Lung (tissue), 11 donors: ENCODE measurements at regions not wholly inside any gene's neighbourhood (a gene's known extent, or its start where the extent isn't known, plus 50 kb on each side); places are given as distances from the start of the nearest gene placed in this dataset.

Source experiments
- ATAC-seq: fragments of 200-7000 bp; cut with Tn5 transposase; one replicate; pipeline ENCODE4 v1.9.1; 2020; ENCODE audit warnings: moderate number of reproducible peaks; ENCODE audit not compliant: insufficient read depth, low FRiP score
- DNase-seq, 3 donors: peaks; one replicate each; pipeline ENCODE4 v3.0.0-alpha.2; 2013 to 2017
- H3K27ac ChIP-seq, 2 donors: one replicate each; pipeline ENCODE4 v1.5.1; 2013; ENCODE audit warnings: mild to moderate bottlenecking in 2 of 2, moderate library complexity in 2 of 2, control low read depth in 1 of 2, inconsistent platforms in 1 of 2, low read depth in 1 of 2, low read length in 1 of 2
- H3K27me3 ChIP-seq, 3 donors: one replicate each; pipeline ENCODE4 v1.5.1; 2013; ENCODE audit warnings: low read length in 2 of 3; ENCODE audit not compliant: control insufficient read depth in 3 of 3, insufficient read depth in 3 of 3
- H3K36me3 ChIP-seq, 4 donors: one replicate each; pipeline ENCODE4 v1.5.1; 2013; ENCODE audit warnings: low read length in 4 of 4, mild to moderate bottlenecking in 1 of 4, moderate library complexity in 1 of 4; ENCODE audit not compliant: control insufficient read depth in 4 of 4, insufficient read depth in 4 of 4
- H3K4me1 ChIP-seq, 5 donors: one replicate each; pipeline ENCODE4 v1.5.1; 2013; ENCODE audit warnings: low read length in 5 of 5, mild to moderate bottlenecking in 2 of 5, moderate library complexity in 1 of 5; ENCODE audit not compliant: control insufficient read depth in 5 of 5, insufficient read depth in 5 of 5
- H3K4me3 ChIP-seq: one replicate; pipeline ENCODE4 v1.5.1; 2013; ENCODE audit warnings: mild to moderate bottlenecking, control low read depth, moderate library complexity
- H3K9ac ChIP-seq, 2 donors: one replicate each; pipeline ENCODE4 v1.5.1; 2013; ENCODE audit warnings: low read length in 2 of 2, control low read depth in 1 of 2; ENCODE audit not compliant: insufficient read depth in 1 of 2
- H3K9me3 ChIP-seq, 4 donors: one replicate each; pipeline ENCODE4 v1.5.1; 2013; ENCODE audit warnings: low read length in 3 of 4, mild to moderate bottlenecking in 1 of 4, moderate library complexity in 1 of 4; ENCODE audit not compliant: control insufficient read depth in 4 of 4, insufficient read depth in 3 of 4
- WGBS, 2 donors: extraction: QIAGEN DNeasy Blood & Tissue Kit; methylation state at CpG; one replicate each; pipeline ENCODE4 v1.1.7; 2013; 5-methylcytosine and 5-hydroxymethylcytosine counted together
- TF ChIP-seq, protein P1 (sequence below): IDR thresholded peaks from 2 replicates; pipeline ENCODE4 v1.5.1; 2012; ENCODE audit warnings: mild to moderate bottlenecking; ENCODE audit errors: control extremely low read depth, extremely low read depth
- donor health status: control.
- donor health status: control.
- donor health status: Bipolar disorder and iron deficiency.
- donor health status: healthy.
- donor health status: DM: yes; HTN: yes; CAD: no.

DNA sequence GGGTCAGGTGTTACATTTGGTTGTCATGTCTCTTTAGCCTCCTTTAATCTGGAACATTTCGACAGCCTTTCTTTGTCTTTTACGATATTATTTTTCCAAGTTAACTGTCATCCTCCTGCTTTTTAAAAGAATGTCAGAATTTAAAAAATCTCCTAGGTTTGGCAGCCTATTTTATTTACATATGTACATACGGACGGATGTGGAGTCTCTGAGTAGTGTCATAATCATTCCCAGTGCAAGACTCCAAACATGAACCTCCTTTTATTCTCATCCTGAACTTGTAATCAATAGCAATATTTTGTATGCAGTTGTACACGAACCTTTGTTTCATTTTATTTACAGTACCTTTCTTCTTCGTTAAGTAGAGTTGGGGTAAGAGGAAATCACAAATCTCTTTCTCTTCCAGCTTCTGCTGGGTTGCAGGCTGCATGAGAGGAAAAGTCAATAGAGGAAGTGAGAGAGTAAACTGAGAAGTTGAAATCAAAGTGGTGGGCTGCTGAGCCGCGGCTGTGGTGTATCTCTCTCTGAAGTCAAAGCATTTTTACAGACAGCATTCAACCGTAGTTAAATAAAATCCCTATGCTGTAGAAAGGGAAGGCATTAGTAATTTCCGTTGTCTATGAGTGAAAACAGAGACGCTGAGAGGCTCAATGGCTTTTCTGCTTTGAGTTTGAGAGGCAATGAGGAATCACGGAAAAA lies 53.9 kb upstream of the RPS6KA3 start:
- H3K9ac ChIP-seq = no peak overlapping the region
- no peaks in the 10 kb centered on the region for H3K36me3 ChIP-seq
- ATAC-seq (no peak), DNase-seq (peak in 2 of 3 donors; percentile 40 to 59)
- H3K9me3 ChIP-seq = peaks cover 0 to 4% (median 0%) of the 10 kb centered on the region in 4 donors
- H3K4me3 ChIP-seq = no peak overlapping the region
- no peaks in the 10 kb centered on the region for H3K4me1 ChIP-seq
- 15 to 36% methylated on average over 12 of the region's 12 CpGs for WGBS, 2 donors
- H3K27me3 ChIP-seq = peaks cover 0 to 52% (median 17%) of the 10 kb centered on the region in 3 donors
- H3K27ac ChIP-seq = no peak overlapping the region
- TF ChIP-seq, protein P1, sequence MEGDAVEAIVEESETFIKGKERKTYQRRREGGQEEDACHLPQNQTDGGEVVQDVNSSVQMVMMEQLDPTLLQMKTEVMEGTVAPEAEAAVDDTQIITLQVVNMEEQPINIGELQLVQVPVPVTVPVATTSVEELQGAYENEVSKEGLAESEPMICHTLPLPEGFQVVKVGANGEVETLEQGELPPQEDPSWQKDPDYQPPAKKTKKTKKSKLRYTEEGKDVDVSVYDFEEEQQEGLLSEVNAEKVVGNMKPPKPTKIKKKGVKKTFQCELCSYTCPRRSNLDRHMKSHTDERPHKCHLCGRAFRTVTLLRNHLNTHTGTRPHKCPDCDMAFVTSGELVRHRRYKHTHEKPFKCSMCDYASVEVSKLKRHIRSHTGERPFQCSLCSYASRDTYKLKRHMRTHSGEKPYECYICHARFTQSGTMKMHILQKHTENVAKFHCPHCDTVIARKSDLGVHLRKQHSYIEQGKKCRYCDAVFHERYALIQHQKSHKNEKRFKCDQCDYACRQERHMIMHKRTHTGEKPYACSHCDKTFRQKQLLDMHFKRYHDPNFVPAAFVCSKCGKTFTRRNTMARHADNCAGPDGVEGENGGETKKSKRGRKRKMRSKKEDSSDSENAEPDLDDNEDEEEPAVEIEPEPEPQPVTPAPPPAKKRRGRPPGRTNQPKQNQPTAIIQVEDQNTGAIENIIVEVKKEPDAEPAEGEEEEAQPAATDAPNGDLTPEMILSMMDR = no peak

DNA sequence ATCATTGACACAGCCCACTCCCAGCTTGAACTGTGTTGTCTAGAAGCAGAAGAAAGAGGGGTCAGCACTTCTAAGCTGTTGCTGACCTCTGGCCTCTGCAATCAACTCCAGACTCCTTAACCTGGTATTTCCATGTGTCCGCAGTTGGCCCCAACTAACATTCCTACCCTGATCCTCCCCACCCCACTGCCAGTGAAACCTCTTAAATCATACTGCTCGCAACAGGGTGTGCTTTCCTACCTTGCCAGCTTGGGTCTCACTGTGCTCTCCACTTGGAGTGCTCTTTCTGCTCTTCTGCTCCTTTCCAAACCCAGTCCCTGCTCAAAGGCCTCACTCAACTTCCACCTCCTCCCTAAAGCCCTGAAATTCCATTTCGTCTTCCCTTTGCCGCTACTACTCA lies 52.3 kb upstream of the RPS6KA3 start:
- DNase-seq = no peak
- no peak overlapping the region for H3K4me3 ChIP-seq
- H3K36me3 ChIP-seq = no peaks in the 10 kb centered on the region
- TF ChIP-seq, protein P1 = no peak
- no peaks in the 10 kb centered on the region for H3K4me1 ChIP-seq
- peaks cover 0 to 55% (median 15%) of the 10 kb centered on the region in 3 donors for H3K27me3 ChIP-seq
- 79 to 91% methylated on average over 4 of the region's 4 CpGs for WGBS, 2 donors
- ATAC-seq = no peak
- no peak overlapping the region for H3K27ac ChIP-seq
- H3K9me3 ChIP-seq = peaks cover 0 to 4% (median 0%) of the 10 kb centered on the region in 4 donors
- H3K9ac ChIP-seq = no peak overlapping the region

DNA sequence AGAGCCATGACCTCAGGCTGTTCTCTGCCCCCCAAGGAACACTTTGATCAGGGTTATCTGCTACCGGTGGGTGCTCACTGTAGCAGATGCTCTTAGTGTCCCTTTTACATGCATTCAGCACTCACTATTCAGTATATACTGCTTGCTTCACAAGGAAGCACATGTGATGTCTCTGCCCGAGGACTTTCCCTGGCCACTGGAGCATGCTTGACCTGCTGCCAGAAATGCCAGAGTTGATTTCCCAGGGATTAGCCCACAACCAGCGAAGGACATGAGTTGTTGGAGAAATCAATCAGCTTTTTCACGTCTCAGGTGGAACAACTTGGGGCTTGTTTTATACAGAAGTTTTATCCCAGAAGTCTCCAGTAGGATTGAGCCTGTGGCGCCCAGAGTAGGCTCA lies 51.2 kb upstream of the RPS6KA3 start:
- no peaks in the 10 kb centered on the region for H3K36me3 ChIP-seq
- peaks cover 0 to 4% (median 0%) of the 10 kb centered on the region in 4 donors for H3K9me3 ChIP-seq
- no peak overlapping the region for H3K9ac ChIP-seq
- WGBS, 2 donors = 53 to 70% methylated on average over 5 of the region's 5 CpGs
- H3K27me3 ChIP-seq = peaks cover 0 to 55% (median 15%) of the 10 kb centered on the region in 3 donors
- ATAC-seq = no peak
- no peaks in the 10 kb centered on the region for H3K4me1 ChIP-seq
- H3K4me3 ChIP-seq = no peak overlapping the region
- TF ChIP-seq, protein P1 = no peak
- no peak for DNase-seq
- no peak overlapping the region for H3K27ac ChIP-seq
